WI38 (cell line): ENCODE measurements at regions not wholly inside any gene's neighbourhood (a gene's known extent, or its start where the extent isn't known, plus 50 kb on each side); places are given as distances from the start of the nearest gene placed in this dataset.

Experiments
- H3K4me3 ChIP-seq: 2 replicates; pipeline ENCODE4 v1.5.1; 2011; ENCODE audit warnings: low read depth, mild to moderate bottlenecking, control low read depth, low read length
- CTCF ChIP-seq: IDR thresholded peaks from 2 replicates; pipeline ENCODE4 v1.5.1; 2012; ENCODE audit warnings: low read depth, mild to moderate bottlenecking, control low read depth, low read length

GRCh38 chr13:63093907-63094469, 1678.3 kb upstream of the PCDH20 start:
- TF ChIP-seq CTCF, result no peak
- no peak overlapping the region for H3K4me3 ChIP-seq

- no peak overlapping the region for H3K4me3 ChIP-seq
- TF ChIP-seq CTCF, result no peak
Observed at GRCh38 chr13:63092456-63092855, 1676.8 kb upstream of the PCDH20 start.

GRCh38 chr13:63090524-63090923, 1674.9 kb upstream of the PCDH20 start:
- H3K4me3 ChIP-seq, result no peak overlapping the region
- TF ChIP-seq CTCF, result no peak

DNA sequence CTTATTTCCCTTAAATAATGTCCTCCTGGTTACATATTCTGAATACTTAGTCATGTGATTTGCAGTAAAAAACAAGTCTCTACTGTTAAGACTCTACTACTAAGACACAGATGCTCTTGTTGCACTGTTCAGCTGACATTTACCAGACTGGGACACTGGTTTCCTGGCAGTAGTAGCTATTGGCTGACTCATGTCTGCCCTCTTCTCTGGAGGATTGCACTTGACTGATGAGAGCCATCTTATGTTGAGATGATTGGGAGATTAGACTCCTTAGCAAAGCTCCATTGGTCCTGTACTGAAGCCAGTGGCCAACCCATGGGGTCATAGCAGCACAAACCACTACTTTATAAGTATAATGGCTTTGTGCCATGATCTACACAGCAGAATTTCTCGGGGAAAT, 1672.6 kb upstream of the PCDH20 start:
- no peak for TF ChIP-seq CTCF
- H3K4me3 ChIP-seq, result no peak overlapping the region

DNA sequence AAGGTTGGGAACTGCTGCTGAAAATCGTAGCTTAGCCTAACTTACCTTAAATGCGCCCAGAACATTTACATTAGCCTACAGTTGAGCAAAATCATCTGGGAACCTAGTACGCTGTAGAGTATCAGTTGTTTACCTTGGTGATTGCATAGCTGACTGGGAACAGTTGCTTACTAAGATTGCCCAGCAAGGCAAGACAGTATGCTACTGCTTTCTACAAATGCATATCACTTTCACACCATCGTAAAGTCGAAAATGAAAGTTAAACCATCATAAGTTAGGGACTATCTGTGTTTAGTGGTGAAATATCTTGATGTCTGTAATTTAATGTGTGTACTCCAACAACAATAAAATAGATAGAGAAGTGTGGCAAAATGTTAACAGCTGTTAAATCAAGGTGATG, 1670.6 kb upstream of the PCDH20 start:
- no peak overlapping the region for H3K4me3 ChIP-seq
- no peak for TF ChIP-seq CTCF

DNA sequence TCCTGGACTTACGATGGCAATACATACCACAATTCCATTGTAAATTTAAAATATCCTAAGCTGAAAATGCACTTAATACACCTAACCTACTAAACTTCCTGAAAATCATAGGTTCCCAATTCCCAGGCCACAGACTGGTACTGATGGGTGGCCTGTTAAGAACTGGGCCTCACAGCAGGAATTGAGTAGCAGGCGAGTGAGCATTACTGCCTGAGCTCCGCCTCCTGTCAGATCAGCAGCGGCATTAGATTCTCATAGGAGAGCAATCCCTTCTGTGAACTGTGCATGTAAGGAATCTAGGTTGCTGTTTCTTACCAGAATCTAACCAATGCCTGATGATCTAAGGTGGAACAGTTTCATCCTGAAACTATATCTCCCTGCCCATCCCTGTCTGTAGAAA, 1670.2 kb upstream of the PCDH20 start:
- no peak for TF ChIP-seq CTCF
- H3K4me3 ChIP-seq, result no peak overlapping the region

DNA sequence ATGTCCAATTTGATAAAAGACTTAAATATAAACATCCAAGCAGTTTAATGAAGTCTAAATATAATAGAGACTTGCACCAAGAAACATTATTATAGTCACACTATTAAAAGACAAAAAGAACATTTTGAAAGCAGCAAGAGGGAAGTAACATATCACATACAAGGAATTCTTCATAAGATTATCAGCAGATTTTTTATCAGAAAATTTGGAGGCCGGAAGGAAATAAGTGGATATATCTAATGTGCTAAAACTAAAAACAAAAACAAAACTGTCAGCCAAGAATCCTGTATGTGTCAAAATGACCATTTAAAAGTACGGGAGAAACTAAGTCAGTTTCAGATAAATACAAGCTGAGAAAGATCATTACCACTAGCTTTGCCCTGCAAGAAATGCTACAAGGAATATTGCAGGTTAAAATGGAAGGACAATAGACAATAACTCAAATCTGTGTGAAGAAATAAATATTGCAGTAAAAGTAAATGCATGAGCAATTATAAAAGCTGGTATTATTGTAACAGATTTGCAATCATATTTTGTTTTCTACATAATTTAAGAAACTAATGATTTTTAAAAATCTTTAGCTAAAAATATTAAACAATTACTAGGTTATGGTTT, 1665.9 kb upstream of the PCDH20 start:
- no peak overlapping the region for H3K4me3 ChIP-seq
- TF ChIP-seq CTCF, result no peak
